ENCODE measurements at regions not wholly inside any gene's neighbourhood (a gene's known extent, or its start where the extent isn't known, plus 50 kb on each side); places are given as distances from the start of the nearest gene placed in this dataset.
"Not testable (repeated sequence)": the region's sequence is repeated elsewhere in the genome, so short reads cannot be mapped to it uniquely, and the experiment has no call there.

DNA sequence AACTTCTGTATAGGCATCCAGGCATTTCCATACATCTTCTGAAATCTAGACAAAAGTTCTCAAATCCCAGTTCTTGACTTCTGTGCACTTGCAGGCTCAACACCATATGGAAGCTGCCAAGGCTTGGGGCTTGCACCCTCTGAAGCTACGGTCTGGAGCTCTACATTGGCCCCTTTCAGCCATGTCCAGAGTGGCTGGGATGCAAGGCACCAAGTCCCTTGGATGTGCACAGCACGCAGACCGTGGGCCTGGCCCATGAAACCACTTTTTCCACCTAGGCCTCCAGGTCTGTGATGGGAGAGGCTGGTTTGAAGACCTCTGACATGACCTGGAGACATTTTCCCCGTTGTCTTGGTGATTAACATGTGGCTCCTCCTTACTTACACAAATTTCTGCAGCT, 1645.1 kb downstream of the REEP3 start:
- Mint-ChIP-seq H3K27ac (no peak overlapping the region), H3K4me3 (no peak overlapping the region), H3K4me1 (ENCODE audit: low read depth) (no peaks in the 10 kb centered on the region), H3K9me3 (peaks cover 23% of the 10 kb centered on the region), H3K27me3 (ENCODE audit: low read depth) (no peaks in the 10 kb centered on the region), H3K36me3 (ENCODE audit: low read depth) (no peaks in the 10 kb centered on the region)
- DNase-seq (ENCODE audit: low spot score), result no peak

DNA sequence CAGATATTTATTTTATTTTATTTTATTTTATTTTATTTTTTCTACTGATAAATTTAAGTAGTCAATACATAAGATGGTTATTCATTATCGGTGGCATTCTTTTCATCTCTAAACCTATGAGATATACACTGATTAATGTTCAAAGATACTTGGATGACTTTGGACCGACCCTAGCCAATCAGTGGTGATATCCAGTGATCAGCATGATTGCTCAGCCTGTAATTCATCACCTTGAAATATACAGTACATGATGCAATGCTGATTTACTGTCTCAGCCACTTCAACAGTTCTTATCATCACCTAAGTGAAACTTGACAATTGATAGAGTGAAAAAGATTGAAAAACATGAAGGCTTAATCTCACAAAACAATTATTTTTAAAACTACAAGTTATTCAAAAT, 1651.0 kb downstream of the REEP3 start:
- no peaks in the 10 kb centered on the region for H3K36me3 Mint-ChIP-seq (ENCODE audit: low read depth)

DNA sequence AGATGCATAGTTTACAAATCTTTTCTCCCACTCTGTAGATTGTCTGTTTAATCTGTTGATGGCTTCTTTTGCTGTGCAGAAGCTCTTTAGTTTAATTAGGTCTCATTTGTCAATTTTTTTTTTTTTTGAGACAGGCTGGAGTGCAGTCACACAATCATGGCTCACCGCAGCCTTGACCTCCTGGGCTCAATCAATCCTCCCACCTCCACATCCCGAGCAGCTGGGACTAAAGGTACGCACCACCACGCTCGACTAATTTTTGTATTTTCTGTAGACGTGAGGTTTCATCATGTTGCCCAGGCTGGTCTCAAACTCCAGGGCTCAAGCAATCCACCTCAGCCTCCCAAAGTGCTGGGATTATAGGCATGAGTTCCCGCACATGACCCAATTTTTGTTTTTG, 1655.8 kb downstream of the REEP3 start:
- Mint-ChIP-seq H3K27ac (no peak overlapping the region), H3K27me3 (ENCODE audit: low read depth) (no peaks in the 10 kb centered on the region), H3K9me3 (peaks cover 42% of the 10 kb centered on the region), H3K4me1 (ENCODE audit: low read depth) (no peaks in the 10 kb centered on the region), H3K36me3 (ENCODE audit: low read depth) (no peaks in the 10 kb centered on the region), H3K4me3 (no peak overlapping the region)
- DNase-seq (ENCODE audit: low spot score), result no peak

More for the DNA sequence above, 1651.0 kb downstream of the REEP3 start:
- Mint-ChIP-seq H3K4me1 (ENCODE audit: low read depth) (no peaks in the 10 kb centered on the region), H3K27me3 (ENCODE audit: low read depth) (no peaks in the 10 kb centered on the region), H3K27ac (no peak overlapping the region), H3K4me3 (no peak overlapping the region), H3K9me3 (peaks cover 28% of the 10 kb centered on the region)
- no peak for DNase-seq (ENCODE audit: low spot score)

DNA sequence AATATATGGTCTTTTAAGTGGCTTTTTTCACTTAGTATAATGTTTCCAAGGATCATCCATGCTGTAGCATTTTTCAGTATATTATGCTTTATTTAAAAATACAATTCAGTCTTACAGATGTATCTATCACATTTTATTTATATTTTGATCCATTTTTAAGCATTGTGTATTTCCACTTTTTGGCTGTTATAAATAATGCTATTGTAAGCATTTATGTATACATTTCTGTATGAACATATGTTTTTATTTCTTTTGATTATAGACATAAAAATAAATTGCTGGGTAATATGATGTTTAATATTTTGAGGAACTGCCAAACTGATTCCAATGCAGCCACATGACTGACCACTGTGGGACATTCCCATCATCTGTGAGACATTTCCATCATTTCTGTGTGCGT, 1662.0 kb downstream of the REEP3 start:
- Mint-ChIP-seq H3K4me1 (ENCODE audit: low read depth) (no peaks in the 10 kb centered on the region), H3K9me3 (peaks cover 38% of the 10 kb centered on the region), H3K27ac (no peak overlapping the region), H3K4me3 (no peak overlapping the region), H3K27me3 (ENCODE audit: low read depth) (no peaks in the 10 kb centered on the region), H3K36me3 (ENCODE audit: low read depth) (no peaks in the 10 kb centered on the region)
- DNase-seq (ENCODE audit: low spot score), result no peak

DNA sequence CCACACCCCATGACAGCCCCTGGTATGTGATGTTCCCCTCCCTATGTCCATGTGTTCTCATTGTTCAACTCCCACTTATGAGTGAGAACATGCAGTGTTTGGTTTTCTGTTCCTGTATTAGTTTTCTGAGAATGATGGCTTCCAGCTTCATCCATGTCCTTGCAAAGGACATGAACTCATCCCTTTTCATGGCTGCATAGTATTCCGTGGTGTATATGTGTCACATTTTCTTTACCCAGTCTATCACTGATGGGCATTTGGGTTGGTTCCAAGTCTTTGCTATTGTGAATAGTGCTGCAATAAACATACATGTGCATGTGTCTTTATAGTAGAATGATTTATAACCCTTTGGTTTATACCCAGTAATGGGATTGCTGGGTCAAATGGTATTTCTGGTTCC, 1665.5 kb downstream of the REEP3 start:
- peaks cover 15% of the 10 kb centered on the region for H3K9me3 Mint-ChIP-seq
- not testable (repeated sequence) for H3K27ac Mint-ChIP-seq; H3K4me1 Mint-ChIP-seq (ENCODE audit: low read depth); H3K4me3 Mint-ChIP-seq; H3K27me3 Mint-ChIP-seq (ENCODE audit: low read depth); H3K36me3 Mint-ChIP-seq (ENCODE audit: low read depth); DNase-seq (ENCODE audit: low spot score)

DNA sequence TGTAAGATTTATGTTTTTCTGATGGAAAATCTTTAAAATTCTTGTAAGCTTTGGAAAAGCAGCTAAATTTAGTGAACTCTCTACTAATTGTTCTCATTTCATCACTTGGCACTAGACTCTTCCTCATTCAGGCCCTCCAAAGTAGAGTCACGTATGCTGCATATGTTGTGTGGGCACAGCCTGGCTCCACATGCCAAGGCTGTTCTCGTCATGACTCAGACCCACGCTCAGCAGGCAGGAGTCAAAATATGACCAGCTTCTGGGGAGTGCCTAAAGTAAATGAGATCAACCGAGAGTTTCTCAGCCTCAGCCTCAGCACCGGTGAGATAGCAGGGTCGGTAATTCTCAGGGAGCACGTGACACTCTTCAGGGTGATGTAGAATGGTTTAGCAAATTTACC, 1672.9 kb downstream of the REEP3 start:
- no peak for DNase-seq (ENCODE audit: low spot score)
- no peaks in the 10 kb centered on the region for H3K36me3 Mint-ChIP-seq (ENCODE audit: low read depth)

DNA sequence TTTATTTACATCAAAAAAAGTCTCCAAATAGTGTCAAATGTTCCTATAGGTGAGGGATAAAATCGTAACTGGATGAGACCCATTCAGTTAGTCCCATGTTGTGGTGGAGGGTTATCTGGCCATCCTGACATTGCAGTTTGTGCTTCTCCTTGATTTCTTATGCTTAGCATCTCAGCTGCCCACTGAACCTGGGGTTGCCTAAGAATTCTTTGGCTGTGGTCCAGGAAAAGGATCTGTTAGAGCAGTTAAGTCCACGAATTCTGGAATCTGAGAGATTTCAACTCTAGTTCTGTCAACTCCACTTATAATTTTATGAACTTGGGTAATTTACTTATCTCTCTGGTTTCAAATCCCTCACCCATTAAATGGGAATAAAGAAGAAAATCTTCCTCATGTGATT, 1673.4 kb downstream of the REEP3 start:
- H3K4me1 Mint-ChIP-seq (ENCODE audit: low read depth), result no peaks in the 10 kb centered on the region
- H3K27me3 Mint-ChIP-seq (ENCODE audit: low read depth), result no peaks in the 10 kb centered on the region
- no peak for DNase-seq (ENCODE audit: low spot score)
- H3K9me3 Mint-ChIP-seq, result peaks cover 4% of the 10 kb centered on the region
- no peak overlapping the region for H3K27ac Mint-ChIP-seq
- no peak overlapping the region for H3K4me3 Mint-ChIP-seq
- no peaks in the 10 kb centered on the region for H3K36me3 Mint-ChIP-seq (ENCODE audit: low read depth)

More for the DNA sequence above, 1672.9 kb downstream of the REEP3 start:
- peaks cover 4% of the 10 kb centered on the region for H3K9me3 Mint-ChIP-seq
- H3K4me3 Mint-ChIP-seq, result no peak overlapping the region
- no peaks in the 10 kb centered on the region for H3K4me1 Mint-ChIP-seq (ENCODE audit: low read depth)
- H3K27me3 Mint-ChIP-seq (ENCODE audit: low read depth), result no peaks in the 10 kb centered on the region
- no peak overlapping the region for H3K27ac Mint-ChIP-seq

DNA sequence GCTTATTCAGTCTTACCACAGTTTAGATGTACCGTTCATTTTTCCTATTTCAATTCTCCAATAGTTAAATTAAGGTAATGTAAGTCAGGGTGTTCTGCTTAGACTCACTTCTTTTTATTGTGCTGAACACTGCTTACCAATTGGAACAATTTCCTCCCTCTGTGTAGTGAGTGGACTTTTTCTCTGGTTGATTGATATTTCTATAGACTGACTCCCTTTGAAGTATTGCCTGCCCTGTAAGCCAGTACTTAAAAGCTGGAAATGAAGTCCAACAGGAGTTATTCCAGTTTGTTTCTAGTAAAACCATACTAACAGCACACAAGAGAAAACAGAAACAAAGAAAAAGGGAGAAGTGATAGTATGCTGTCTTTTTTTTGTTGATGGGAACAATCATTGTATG, 1674.9 kb downstream of the REEP3 start:
- H3K36me3 Mint-ChIP-seq (ENCODE audit: low read depth), result no peaks in the 10 kb centered on the region
- no peak overlapping the region for H3K27ac Mint-ChIP-seq
- no peak overlapping the region for H3K4me3 Mint-ChIP-seq
- H3K27me3 Mint-ChIP-seq (ENCODE audit: low read depth), result no peaks in the 10 kb centered on the region
- H3K9me3 Mint-ChIP-seq, result no peaks in the 10 kb centered on the region
- no peaks in the 10 kb centered on the region for H3K4me1 Mint-ChIP-seq (ENCODE audit: low read depth)
- DNase-seq (ENCODE audit: low spot score), result no peak

DNA sequence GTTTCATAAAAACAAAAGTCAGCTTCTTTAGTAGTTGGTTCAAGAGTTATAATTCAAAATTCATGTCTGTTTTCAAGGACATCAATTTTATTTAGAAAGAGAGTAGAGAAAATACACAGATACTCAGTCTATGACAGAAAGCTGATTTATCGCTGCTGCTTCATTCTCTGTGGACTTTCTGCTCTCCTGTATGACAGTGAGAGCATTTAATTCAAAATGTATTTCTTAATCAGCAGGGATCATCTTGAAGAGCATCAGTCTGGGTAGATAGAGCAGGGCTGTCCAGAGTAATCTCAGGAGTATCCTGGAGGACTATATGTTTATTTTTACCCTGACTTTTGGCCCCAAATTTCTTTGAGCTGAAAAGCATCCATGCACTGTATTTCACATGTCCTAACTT, 1676.7 kb downstream of the REEP3 start:
- Mint-ChIP-seq H3K4me3 (no peak overlapping the region), H3K36me3 (ENCODE audit: low read depth) (no peaks in the 10 kb centered on the region), H3K4me1 (ENCODE audit: low read depth) (no peaks in the 10 kb centered on the region), H3K27ac (no peak overlapping the region), H3K9me3 (no peaks in the 10 kb centered on the region), H3K27me3 (ENCODE audit: low read depth) (no peaks in the 10 kb centered on the region)
- DNase-seq (ENCODE audit: low spot score), result no peak

DNA sequence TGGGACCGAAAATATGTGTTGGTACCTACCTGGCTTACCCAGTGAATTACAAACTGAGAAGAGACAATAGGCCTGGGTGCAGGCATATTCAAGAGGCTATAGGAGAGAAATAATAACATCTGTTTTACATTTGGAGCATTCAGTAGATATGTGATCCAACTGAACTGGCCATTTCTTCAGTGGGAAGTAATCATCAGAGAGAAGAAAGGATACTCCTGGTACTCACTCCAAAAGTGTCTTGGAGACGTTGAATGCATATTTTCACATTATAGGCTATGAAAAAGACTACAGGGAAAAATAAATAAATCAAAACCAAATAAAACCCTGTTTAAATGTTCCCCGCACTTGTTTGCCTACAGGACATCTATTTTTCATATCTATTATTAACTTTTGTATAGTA, 1680.3 kb downstream of the REEP3 start:
- H3K27me3 Mint-ChIP-seq (ENCODE audit: low read depth), result no peaks in the 10 kb centered on the region
- H3K4me1 Mint-ChIP-seq (ENCODE audit: low read depth), result no peaks in the 10 kb centered on the region
- H3K36me3 Mint-ChIP-seq (ENCODE audit: low read depth), result no peaks in the 10 kb centered on the region
- H3K9me3 Mint-ChIP-seq, result no peaks in the 10 kb centered on the region
- no peak for DNase-seq (ENCODE audit: low spot score)
- no peak overlapping the region for H3K27ac Mint-ChIP-seq
- H3K4me3 Mint-ChIP-seq, result no peak overlapping the region

DNA sequence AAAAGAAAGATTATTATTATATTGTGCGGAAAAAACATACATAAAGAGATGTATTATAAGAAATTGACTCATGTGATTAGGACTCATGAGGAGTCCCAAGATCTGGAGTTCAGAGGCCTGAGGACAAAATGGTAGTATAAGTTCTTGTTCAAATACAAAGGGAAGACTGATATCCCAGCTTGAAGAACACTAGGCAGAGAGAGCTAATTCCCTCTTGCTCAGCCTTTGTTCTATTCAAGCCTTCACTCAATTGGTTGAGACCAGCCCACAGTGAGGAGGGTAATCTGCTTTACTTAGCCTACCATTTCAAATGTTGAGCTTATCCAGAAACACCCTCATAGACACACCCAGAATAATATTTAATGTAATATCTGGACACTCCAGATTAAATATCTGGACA, 1683.8 kb downstream of the REEP3 start:
- Mint-ChIP-seq H3K27ac (no peak overlapping the region), H3K4me3 (no peak overlapping the region), H3K9me3 (no peaks in the 10 kb centered on the region), H3K27me3 (ENCODE audit: low read depth) (no peaks in the 10 kb centered on the region), H3K4me1 (ENCODE audit: low read depth) (no peaks in the 10 kb centered on the region), H3K36me3 (ENCODE audit: low read depth) (no peaks in the 10 kb centered on the region)
- DNase-seq (ENCODE audit: low spot score), result no peak

DNA sequence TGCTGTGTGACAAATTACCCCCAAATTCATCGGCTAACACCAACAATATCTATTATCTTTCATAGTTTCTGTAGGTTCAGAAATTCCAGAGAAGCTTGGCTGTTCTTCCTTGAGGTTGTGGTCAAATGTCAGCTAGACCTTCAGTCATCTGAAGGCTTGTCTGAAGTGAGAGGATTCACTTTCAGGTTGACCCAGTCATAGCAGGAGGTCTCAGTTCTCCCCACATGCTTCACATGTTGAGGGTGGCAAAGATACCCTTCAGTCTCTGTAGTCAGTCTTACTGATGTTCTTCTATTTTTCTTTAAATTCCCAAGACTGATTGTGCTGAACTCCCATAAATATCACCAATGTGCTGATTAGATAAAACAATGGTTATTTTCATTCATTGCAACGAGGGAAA, 1692.0 kb downstream of the REEP3 start:
- Mint-ChIP-seq H3K4me1 (ENCODE audit: low read depth) (no peaks in the 10 kb centered on the region), H3K9me3 (no peaks in the 10 kb centered on the region), H3K27ac (no peak overlapping the region), H3K4me3 (no peak overlapping the region), H3K36me3 (ENCODE audit: low read depth) (no peaks in the 10 kb centered on the region), H3K27me3 (ENCODE audit: low read depth) (no peaks in the 10 kb centered on the region)
- no peak for DNase-seq (ENCODE audit: low spot score)

DNA sequence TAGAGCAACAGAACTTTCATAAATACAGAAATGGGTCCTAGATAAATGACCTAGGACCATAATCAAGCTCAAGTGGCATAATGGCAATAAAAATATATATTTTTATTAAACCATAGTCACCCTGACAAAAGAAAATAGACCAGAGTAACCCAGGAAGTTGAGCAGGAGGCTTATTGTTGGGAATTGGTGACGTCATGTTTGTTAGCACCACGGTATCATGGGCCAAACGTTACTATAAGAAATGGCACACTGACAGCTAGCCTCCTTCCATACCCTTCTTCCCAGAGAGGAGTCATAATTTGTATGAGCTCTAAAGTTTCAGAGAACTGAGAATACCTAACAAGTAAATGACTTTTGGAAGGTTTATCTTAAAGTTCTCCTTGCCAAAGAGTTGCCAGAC, 1698.2 kb downstream of the REEP3 start:
- H3K27me3 Mint-ChIP-seq (ENCODE audit: low read depth), result no peaks in the 10 kb centered on the region
- H3K9me3 Mint-ChIP-seq, result peaks cover 3% of the 10 kb centered on the region
- DNase-seq (ENCODE audit: low spot score), result no peak

DNA sequence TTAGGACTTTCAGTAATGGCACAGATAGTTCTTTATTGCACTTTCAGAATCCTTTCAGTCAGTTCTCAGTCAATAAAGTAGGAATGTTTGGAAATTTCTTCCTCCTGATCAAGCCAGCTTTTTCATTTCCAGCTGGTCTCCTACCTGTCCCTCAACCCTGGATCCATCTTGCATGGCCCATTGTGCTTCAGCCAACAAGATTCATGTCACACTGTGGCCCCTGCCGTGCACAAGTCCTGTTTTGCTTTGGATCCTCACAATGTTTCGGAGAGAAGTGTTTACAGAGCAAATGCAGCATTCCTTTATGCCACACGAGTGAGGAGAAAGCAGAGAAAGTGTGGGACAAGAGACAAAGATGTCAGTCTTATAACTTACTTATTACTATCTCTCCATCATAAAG, 1694.7 kb upstream of the LRRTM3 start:
- no peak overlapping the region for H3K27ac Mint-ChIP-seq
- no peaks in the 10 kb centered on the region for H3K4me1 Mint-ChIP-seq (ENCODE audit: low read depth)
- no peaks in the 10 kb centered on the region for H3K36me3 Mint-ChIP-seq (ENCODE audit: low read depth)
- peaks cover 13% of the 10 kb centered on the region for H3K9me3 Mint-ChIP-seq
- DNase-seq (ENCODE audit: low spot score), result no peak
- no peak overlapping the region for H3K4me3 Mint-ChIP-seq
- no peaks in the 10 kb centered on the region for H3K27me3 Mint-ChIP-seq (ENCODE audit: low read depth)

More for the DNA sequence above, 1698.2 kb downstream of the REEP3 start:
- no peaks in the 10 kb centered on the region for H3K4me1 Mint-ChIP-seq (ENCODE audit: low read depth)
- H3K4me3 Mint-ChIP-seq, result no peak overlapping the region
- H3K27ac Mint-ChIP-seq, result no peak overlapping the region
- no peaks in the 10 kb centered on the region for H3K36me3 Mint-ChIP-seq (ENCODE audit: low read depth)

DNA sequence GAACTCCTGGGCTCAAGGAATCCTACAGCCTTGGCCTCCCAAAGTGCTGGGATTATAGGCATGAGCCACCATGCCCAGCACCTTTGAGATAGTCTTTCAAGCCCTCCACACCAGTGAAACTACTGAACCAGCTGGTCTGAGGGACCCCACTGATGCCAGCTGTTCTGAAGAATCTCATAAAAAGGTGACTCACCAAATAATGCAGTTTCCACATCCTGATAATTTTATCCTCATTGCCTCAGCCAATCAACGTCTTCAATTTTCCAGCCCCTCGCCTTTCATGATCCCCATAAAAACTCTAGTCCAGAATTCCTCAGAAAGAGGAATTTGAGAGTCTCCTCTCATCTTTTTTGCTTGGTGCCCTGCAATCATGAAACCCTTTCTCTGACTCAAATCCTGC, 1691.6 kb upstream of the LRRTM3 start:
- H3K4me1 Mint-ChIP-seq (ENCODE audit: low read depth), result no peaks in the 10 kb centered on the region
- H3K36me3 Mint-ChIP-seq (ENCODE audit: low read depth), result no peaks in the 10 kb centered on the region
- no peak for DNase-seq (ENCODE audit: low spot score)
- H3K9me3 Mint-ChIP-seq, result peaks cover 8% of the 10 kb centered on the region
- H3K4me3 Mint-ChIP-seq, result no peak overlapping the region
- no peaks in the 10 kb centered on the region for H3K27me3 Mint-ChIP-seq (ENCODE audit: low read depth)
- H3K27ac Mint-ChIP-seq, result no peak overlapping the region

All from T-helper 2 cell treated with Interferon-gamma antibody and Interleukin-4, amounts not matched to agents 5 μg/mL and 100 μg/mL, for 36 hours (primary cell).